DOHH2 (cell line): ENCODE measurements at regions not wholly inside any gene's neighbourhood (a gene's known extent, or its start where the extent isn't known, plus 50 kb on each side); places are given as distances from the start of the nearest gene placed in this dataset.

Source experiments
- H3F3A ChIP-seq: fragments of 200-600 bp; sonication (generic), shearing (Covaris generic); 2 replicates; pipeline ENCODE4 v1.6.0; 2016; ENCODE audit warnings: antibody characterized with exemption, mild to moderate bottlenecking; ENCODE audit not compliant: control insufficient read depth, insufficient read depth
- H3K27ac ChIP-seq: fragments of 200-600 bp; sonication (generic); 2 replicates; pipeline ENCODE4 v1.5.1; 2014; ENCODE audit warnings: low read depth, mild to moderate bottlenecking, low read length, moderate library complexity
- H3K27me3 ChIP-seq: fragments of 200-600 bp; sonication (generic); 2 replicates; pipeline ENCODE4 v1.6.1; 2014; ENCODE audit warnings: mild to moderate bottlenecking, low read length, mixed read lengths; ENCODE audit not compliant: control insufficient read depth
- H3K36me3 ChIP-seq: fragments of 200-600 bp; sonication (generic); 2 replicates; pipeline ENCODE4 v1.6.1; 2014; ENCODE audit warnings: mild to moderate bottlenecking, low read length, moderate library complexity, mixed read lengths; ENCODE audit not compliant: control insufficient read depth
- H3K4me1 ChIP-seq: fragments of 200-600 bp; sonication (generic); 2 replicates; pipeline ENCODE4 v1.6.1; 2014; ENCODE audit warnings: mild to moderate bottlenecking, low read length, mixed read lengths; ENCODE audit not compliant: control insufficient read depth
- H3K4me2 ChIP-seq: fragments of 200-600 bp; sonication (generic); 2 replicates; pipeline ENCODE4 v1.6.0; 2014; ENCODE audit warnings: mild to moderate bottlenecking, low read length, moderate library complexity
- H3K4me3 ChIP-seq: fragments of 200-600 bp; sonication (generic); 2 replicates; pipeline ENCODE4 v1.5.1; 2014; ENCODE audit warnings: mild to moderate bottlenecking, low read length, mixed read lengths
- H3K79me2 ChIP-seq: fragments of 200-600 bp; sonication (generic); 2 replicates; pipeline ENCODE4 v1.6.1; 2014; ENCODE audit warnings: mild to moderate bottlenecking, low read length, mixed read lengths; ENCODE audit not compliant: control insufficient read depth
- H3K9me2 ChIP-seq: fragments of 200-600 bp; sonication (generic); replicated peaks from 2 replicates; pipeline ENCODE4 v1.6.1; 2014; ENCODE audit warnings: mild to moderate bottlenecking, low read length, mixed read lengths; ENCODE audit not compliant: control insufficient read depth
- H3K9me3 ChIP-seq: fragments of 200-600 bp; sonication (generic); 2 replicates; pipeline ENCODE4 v1.6.1; 2014; ENCODE audit warnings: antibody characterized with exemption, low read length, mixed read lengths; ENCODE audit not compliant: control insufficient read depth, insufficient read depth
- H4K20me1 ChIP-seq: fragments of 200-600 bp; sonication (generic); 2 replicates; pipeline ENCODE4 v1.6.0; 2014; ENCODE audit warnings: low read depth, mild to moderate bottlenecking, antibody characterized with exemption, low read length, moderate library complexity; ENCODE audit not compliant: control insufficient read depth, insufficient read depth
- CTCF ChIP-seq: fragments of 200-600 bp; sonication (generic); IDR thresholded peaks from one replicate; pipeline ENCODE4 v1.5.1; 2014; ENCODE audit warnings: antibody characterized with exemption, mild to moderate bottlenecking, low read depth, low read length; ENCODE audit not compliant: poor library complexity, severe bottlenecking
- EZH2phosphoT487 ChIP-seq: fragments of 200-600 bp; sonication (generic); IDR thresholded peaks from 2 replicates; pipeline ENCODE4 v1.6.1; 2017; ENCODE audit warnings: borderline replicate concordance, mild to moderate bottlenecking, antibody characterized with exemption, low read length, moderate library complexity, mixed read lengths

GRCh38 chr2:126302043-126302442 lies 353.9 kb upstream of the GYPC start:
- Histone ChIP-seq H3K9me3 (no peaks in the 10 kb centered on the region), H3K4me2 (no peak overlapping the region), H3K27ac (no peak overlapping the region), H3K27me3 (no peaks in the 10 kb centered on the region), H3K36me3 (no peaks in the 10 kb centered on the region), H3F3A (no peaks in the 10 kb centered on the region), H3K4me3 (no peak overlapping the region), H3K4me1 (no peaks in the 10 kb centered on the region), H3K79me2 (no peaks in the 10 kb centered on the region), H3K9me2 (no peaks in the 10 kb centered on the region), H4K20me1 (no peaks in the 10 kb centered on the region)
- no peak for TF ChIP-seq EZH2phosphoT487
- TF ChIP-seq CTCF = no peak

- TF ChIP-seq EZH2phosphoT487 (no peak), CTCF (no peak)
- Histone ChIP-seq H3K4me2 (no peak overlapping the region), H4K20me1 (no peaks in the 10 kb centered on the region), H3K4me1 (no peaks in the 10 kb centered on the region), H3K27me3 (no peaks in the 10 kb centered on the region), H3K36me3 (no peaks in the 10 kb centered on the region), H3K79me2 (no peaks in the 10 kb centered on the region), H3F3A (no peaks in the 10 kb centered on the region), H3K27ac (no peak overlapping the region), H3K4me3 (no peak overlapping the region), H3K9me3 (no peaks in the 10 kb centered on the region), H3K9me2 (no peaks in the 10 kb centered on the region)
Observed at GRCh38 chr2:126303113-126303512, 352.8 kb upstream of the GYPC start.

GRCh38 chr2:126304154-126304553 lies 351.8 kb upstream of the GYPC start:
- Histone ChIP-seq H3K9me2 (no peaks in the 10 kb centered on the region), H3K9me3 (no peaks in the 10 kb centered on the region), H3K4me2 (no peak overlapping the region), H3K27me3 (no peaks in the 10 kb centered on the region), H3K36me3 (no peaks in the 10 kb centered on the region), H3K79me2 (no peaks in the 10 kb centered on the region), H3K4me3 (no peak overlapping the region), H3K4me1 (no peaks in the 10 kb centered on the region), H3K27ac (no peak overlapping the region), H3F3A (no peaks in the 10 kb centered on the region), H4K20me1 (no peaks in the 10 kb centered on the region)
- no peak for TF ChIP-seq CTCF
- no peak for TF ChIP-seq EZH2phosphoT487

GRCh38 chr2:126306539-126306938 lies 349.4 kb upstream of the GYPC start:
- Histone ChIP-seq H3F3A (no peaks in the 10 kb centered on the region), H3K9me2 (no peaks in the 10 kb centered on the region), H3K36me3 (no peaks in the 10 kb centered on the region), H4K20me1 (no peaks in the 10 kb centered on the region), H3K4me1 (no peaks in the 10 kb centered on the region), H3K9me3 (no peaks in the 10 kb centered on the region), H3K79me2 (no peaks in the 10 kb centered on the region), H3K4me2 (no peak overlapping the region), H3K27ac (no peak overlapping the region), H3K4me3 (no peak overlapping the region), H3K27me3 (no peaks in the 10 kb centered on the region)
- TF ChIP-seq CTCF (no peak), EZH2phosphoT487 (no peak)
